HEK293 (cell line): ENCODE measurements at regions not wholly inside any gene's neighbourhood (a gene's known extent, or its start where the extent isn't known, plus 50 kb on each side); places are given as distances from the start of the nearest gene placed in this dataset.

ENCODE experiments used
- BCL11B ChIP-seq: fragments of 450-650 bp; formaldehyde crosslinking; IDR thresholded peaks from 2 replicates; pipeline ENCODE4 v1.5.1; 2016; ENCODE audit warnings: low read depth, missing biosample characterization, missing genetic modification characterization
- GLIS1 ChIP-seq: fragments of 450-650 bp; formaldehyde crosslinking; IDR thresholded peaks from 2 replicates; pipeline ENCODE4 v1.5.1; 2016; ENCODE audit warnings: missing biosample characterization, missing genetic modification characterization
- HIC1 ChIP-seq: fragments of 450-650 bp; formaldehyde crosslinking; IDR thresholded peaks from 2 replicates; pipeline ENCODE4 v1.5.1; 2016; ENCODE audit warnings: missing biosample characterization, missing genetic modification characterization
- KLF16 ChIP-seq: fragments of 450-650 bp; formaldehyde crosslinking; IDR thresholded peaks from 2 replicates; pipeline ENCODE4 v1.5.1; 2017; ENCODE audit warnings: missing biosample characterization, missing genetic modification characterization
- KLF9 ChIP-seq: fragments of 450-650 bp; formaldehyde crosslinking; IDR thresholded peaks from 2 replicates; pipeline ENCODE4 v1.5.1; 2016; ENCODE audit warnings: missing biosample characterization, missing genetic modification characterization, low read depth
- PATZ1 ChIP-seq: fragments of 450-650 bp; formaldehyde crosslinking; IDR thresholded peaks from 2 replicates; pipeline ENCODE4 v1.5.1; 2016; ENCODE audit warnings: missing biosample characterization, missing genetic modification characterization
- PBX3 ChIP-seq: sonication (generic); formaldehyde crosslinking; IDR thresholded peaks from 2 replicates; pipeline ENCODE4 v1.8.1; 2022; ENCODE audit warnings: mild to moderate bottlenecking, moderate library complexity, missing genetic modification reagents
- SP7 ChIP-seq: fragments of 450-650 bp; formaldehyde crosslinking; IDR thresholded peaks from 2 replicates; pipeline ENCODE4 v1.5.1; 2016; ENCODE audit warnings: missing biosample characterization, missing genetic modification characterization
- ZBTB26 ChIP-seq: fragments of 450-650 bp; formaldehyde crosslinking; optimal IDR thresholded peaks from 2 replicates; pipeline ENCODE3; 2016; ENCODE audit warnings: missing biosample characterization, mild to moderate bottlenecking, missing genetic modification characterization
- ZBTB48 ChIP-seq: fragments of 450-650 bp; formaldehyde crosslinking; IDR thresholded peaks from 2 replicates; pipeline ENCODE4 v1.5.1; 2016; ENCODE audit warnings: missing biosample characterization, missing genetic modification characterization
- ZEB2 ChIP-seq: fragments of 450-650 bp; formaldehyde crosslinking; IDR thresholded peaks from 2 replicates; pipeline ENCODE4 v1.5.1; 2016; ENCODE audit warnings: missing biosample characterization, missing genetic modification characterization
- ZFP41 ChIP-seq: fragments of 450-650 bp; formaldehyde crosslinking; IDR thresholded peaks from 2 replicates; pipeline ENCODE4 v1.5.1; 2016; ENCODE audit warnings: missing biosample characterization, missing genetic modification characterization, borderline replicate concordance
- ZNF121 ChIP-seq: fragments of 450-650 bp; formaldehyde crosslinking; IDR thresholded peaks from 2 replicates; pipeline ENCODE4 v1.5.1; 2016; ENCODE audit warnings: missing biosample characterization, missing genetic modification characterization
- ZNF132 ChIP-seq: fragments of 450-650 bp; formaldehyde crosslinking; IDR thresholded peaks from 2 replicates; pipeline ENCODE4 v1.5.1; 2017; ENCODE audit warnings: missing biosample characterization, missing genetic modification characterization, borderline replicate concordance
- ZNF138 ChIP-seq: fragments of 450-650 bp; formaldehyde crosslinking; IDR thresholded peaks from 2 replicates; pipeline ENCODE4 v1.5.1; 2016; ENCODE audit warnings: missing biosample characterization, missing genetic modification characterization, borderline replicate concordance
- ZNF140 ChIP-seq: fragments of 450-650 bp; formaldehyde crosslinking; IDR thresholded peaks from 2 replicates; pipeline ENCODE4 v1.5.1; 2016; ENCODE audit warnings: missing biosample characterization, missing genetic modification characterization
- ZNF155 ChIP-seq: fragments of 450-650 bp; formaldehyde crosslinking; IDR thresholded peaks from 2 replicates; pipeline ENCODE4 v1.5.1; 2016; ENCODE audit warnings: missing biosample characterization, missing genetic modification characterization
- ZNF202 ChIP-seq: fragments of 450-650 bp; formaldehyde crosslinking; IDR thresholded peaks from 2 replicates; pipeline ENCODE4 v1.5.1; 2016; ENCODE audit warnings: missing biosample characterization, missing genetic modification characterization, borderline replicate concordance
- ZNF26 ChIP-seq: fragments of 450-650 bp; formaldehyde crosslinking; IDR thresholded peaks from 2 replicates; pipeline ENCODE4 v1.5.1; 2016; ENCODE audit warnings: missing biosample characterization, missing genetic modification characterization
- ZNF266 ChIP-seq: fragments of 450-650 bp; formaldehyde crosslinking; IDR thresholded peaks from 2 replicates; pipeline ENCODE4 v1.5.1; 2016; ENCODE audit warnings: missing biosample characterization, missing genetic modification characterization, low read depth
- ZNF354C ChIP-seq: fragments of 450-650 bp; formaldehyde crosslinking; IDR thresholded peaks from 2 replicates; pipeline ENCODE4 v1.5.1; 2016; ENCODE audit warnings: missing biosample characterization, missing genetic modification characterization, low read depth, borderline replicate concordance
- ZNF394 ChIP-seq: fragments of 450-650 bp; formaldehyde crosslinking; IDR thresholded peaks from 2 replicates; pipeline ENCODE4 v1.5.1; 2016; ENCODE audit warnings: missing biosample characterization, missing genetic modification characterization, mild to moderate bottlenecking, moderate library complexity, borderline replicate concordance
- ZNF398 ChIP-seq: fragments of 450-650 bp; formaldehyde crosslinking; IDR thresholded peaks from 2 replicates; pipeline ENCODE4 v1.5.1; 2017; ENCODE audit warnings: missing biosample characterization, missing genetic modification characterization
- ZNF426 ChIP-seq: fragments of 450-650 bp; formaldehyde crosslinking; IDR thresholded peaks from 2 replicates; pipeline ENCODE4 v1.5.1; 2017; ENCODE audit warnings: missing biosample characterization, missing genetic modification characterization, mild to moderate bottlenecking, inconsistent platforms, moderate library complexity
- ZNF521 ChIP-seq: fragments of 450-650 bp; formaldehyde crosslinking; IDR thresholded peaks from 2 replicates; pipeline ENCODE4 v1.5.1; 2017; ENCODE audit warnings: missing biosample characterization, mild to moderate bottlenecking, missing genetic modification characterization
- ZNF544 ChIP-seq: fragments of 450-650 bp; formaldehyde crosslinking; IDR thresholded peaks from 2 replicates; pipeline ENCODE4 v1.5.0; 2017; ENCODE audit warnings: missing biosample characterization, missing genetic modification characterization
- ZNF585B ChIP-seq: fragments of 450-650 bp; formaldehyde crosslinking; IDR thresholded peaks from 2 replicates; pipeline ENCODE4 v1.5.1; 2016; ENCODE audit warnings: missing biosample characterization, missing genetic modification characterization
- ZNF596 ChIP-seq: fragments of 450-650 bp; IDR thresholded peaks from 2 replicates; pipeline ENCODE4 v1.5.0; 2018; ENCODE audit warnings: missing biosample characterization, mild to moderate bottlenecking, missing genetic modification characterization, moderate library complexity
- ZNF677 ChIP-seq: fragments of 450-650 bp; IDR thresholded peaks from 2 replicates; pipeline ENCODE4 v1.5.0; 2018; ENCODE audit warnings: missing biosample characterization, mild to moderate bottlenecking, missing genetic modification characterization, moderate library complexity
- ZNF830 ChIP-seq: fragments of 450-650 bp; IDR thresholded peaks from 2 replicates; pipeline ENCODE4 v1.5.0; 2018; ENCODE audit warnings: missing biosample characterization, missing genetic modification characterization, low read depth, mild to moderate bottlenecking, moderate library complexity

- TF ChIP-seq KLF16 = no peak
- TF ChIP-seq ZNF132 (tag by site-specific recombination) = no peak
- TF ChIP-seq ZNF354C (tag by site-specific recombination) = no peak
- no peak for TF ChIP-seq ZNF155 (tag by site-specific recombination)
- 0 out of 2 replicates have a peak, but pooled peaks have one; percentile 36 for TF ChIP-seq HIC1
- TF ChIP-seq GLIS1 (tag by site-specific recombination) = peak; percentile 89
- TF ChIP-seq ZNF394 = peak; percentile 71
- TF ChIP-seq ZNF426 (tag by site-specific recombination) = no peak
- TF ChIP-seq ZNF140 (tag by site-specific recombination) = no peak
- TF ChIP-seq ZEB2 = peak; percentile 60
- TF ChIP-seq ZNF121 (tag by site-specific recombination) = no peak
- TF ChIP-seq ZNF202 (tag by site-specific recombination) = no peak
- TF ChIP-seq ZBTB48 (tag by site-specific recombination) = peak; percentile 73
- peak; percentile 81 for TF ChIP-seq SP7 (tag by site-specific recombination)
- TF ChIP-seq BCL11B (tag by site-specific recombination) = no peak
- TF ChIP-seq ZNF830 = no peak
- TF ChIP-seq ZNF521 = no peak
- no peak for TF ChIP-seq KLF9 (tag by site-specific recombination)
- TF ChIP-seq ZNF544 (tag by site-specific recombination) = no peak
- no peak for TF ChIP-seq ZNF585B
- TF ChIP-seq PATZ1 (tag by site-specific recombination) = peak; percentile 49; the same call in 1 of the 2 replicates
- no peak for TF ChIP-seq ZNF138
- TF ChIP-seq ZNF398 = no peak; the same call in 1 of the 2 replicates
- TF ChIP-seq ZNF677 = peak; percentile 80
- TF ChIP-seq ZNF266 (tag by site-specific recombination) = no peak
- TF ChIP-seq ZNF596 (tag by site-specific recombination) = no peak
- TF ChIP-seq PBX3 (CRISPR knock-in tag) = no peak
- TF ChIP-seq ZNF26 (tag by site-specific recombination) = no peak
- no peak for TF ChIP-seq ZBTB26 (tag by site-specific recombination)
- no peak for TF ChIP-seq ZFP41 (tag by site-specific recombination)
Measured at GRCh38 chr1:226814751-226815537, 55.5 kb upstream of the PSEN2 start (continued).
